Liver (tissue), 3 donors: ENCODE measurements at regions not wholly inside any gene's neighbourhood (a gene's known extent, or its start where the extent isn't known, plus 50 kb on each side); places are given as distances from the start of the nearest gene placed in this dataset.

ENCODE experiments used
- GABPA ChIP-seq, 2 donors: IDR thresholded peaks in 1 of 2; conservative IDR thresholded peaks in 1 of 2; 2 replicates each; pipeline ENCODE4 v1.6.1; 2016; ENCODE audit warnings: antibody characterized with exemption in 2 of 2, mild to moderate bottlenecking in 1 of 2, moderate library complexity in 1 of 2
- HNF4G ChIP-seq: IDR thresholded peaks from 2 replicates; pipeline ENCODE4 v1.6.1; 2016; ENCODE audit warnings: antibody characterized with exemption
- JUND ChIP-seq, 2 donors: IDR thresholded peaks; 2 replicates each; pipeline ENCODE4 v1.6.1; 2016; ENCODE audit warnings: antibody characterized with exemption in 2 of 2
- NR2F2 ChIP-seq: IDR thresholded peaks from 2 replicates; pipeline ENCODE4 v1.6.1; 2016; ENCODE audit warnings: antibody characterized with exemption
- RAD21 ChIP-seq, 2 donors: IDR thresholded peaks; 2 replicates each; pipeline ENCODE4 v1.6.1; 2016; ENCODE audit warnings: antibody characterized with exemption in 2 of 2, mild to moderate bottlenecking in 2 of 2
- SP1 ChIP-seq: IDR thresholded peaks from 2 replicates; pipeline ENCODE4 v1.6.1; 2018; ENCODE audit warnings: antibody characterized with exemption, mild to moderate bottlenecking
- YY1 ChIP-seq: IDR thresholded peaks from 2 replicates; pipeline ENCODE4 v1.6.1; 2016; ENCODE audit warnings: antibody characterized with exemption, mild to moderate bottlenecking
- TF ChIP-seq, protein P1 (sequence below): IDR thresholded peaks from 2 replicates; pipeline ENCODE4 v1.6.1; 2016; ENCODE audit warnings: antibody characterized with exemption, mild to moderate bottlenecking
- TF ChIP-seq, protein P2 (sequence below): fragments of 150-350 bp; IDR thresholded peaks from 2 replicates; pipeline ENCODE4 v1.5.1; 2017; ENCODE audit warnings: improper control_type of control experiment, low read depth, low read length; ENCODE audit not compliant: missing input control
- TF ChIP-seq, protein P3 (sequence below): IDR thresholded peaks from 2 replicates; pipeline ENCODE4 v1.6.1; 2016; ENCODE audit warnings: antibody characterized with exemption
- TF ChIP-seq, protein P4 (sequence below): IDR thresholded peaks from 2 replicates; pipeline ENCODE4 v1.6.1; 2016; ENCODE audit warnings: antibody characterized with exemption
- TF ChIP-seq, protein P5 (sequence below): IDR thresholded peaks from 2 replicates; pipeline ENCODE4 v1.6.1; 2016; ENCODE audit warnings: antibody characterized with exemption
- donor health status: healthy.
- donor health status: healthy.

DNA sequence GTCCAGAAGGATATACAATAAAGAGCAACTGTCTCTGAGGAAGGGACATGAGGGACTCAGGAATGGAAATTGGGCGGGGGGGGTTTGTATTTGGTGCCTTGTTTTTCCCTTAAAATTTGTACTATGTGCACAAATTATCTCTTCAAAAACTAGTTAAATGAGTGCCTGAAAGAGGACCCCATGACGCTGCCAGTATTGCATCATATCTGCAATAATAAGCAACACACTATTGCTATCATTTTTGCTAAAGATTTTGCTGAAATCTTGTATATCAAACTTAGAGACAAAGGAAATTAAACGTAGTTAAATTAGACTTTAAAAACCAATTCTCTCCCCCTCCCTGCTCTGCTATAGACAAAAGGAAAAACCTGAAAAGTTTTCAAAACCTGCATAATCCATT, 89.7 kb upstream of the SLC30A5 start:
- TF ChIP-seq GABPA (IDR thresholded peaks at IDR 0.05 in 1 of 2, conservative IDR thresholded peaks at IDR 0.05 in 1 of 2) = no peak
- TF ChIP-seq, protein P1, sequence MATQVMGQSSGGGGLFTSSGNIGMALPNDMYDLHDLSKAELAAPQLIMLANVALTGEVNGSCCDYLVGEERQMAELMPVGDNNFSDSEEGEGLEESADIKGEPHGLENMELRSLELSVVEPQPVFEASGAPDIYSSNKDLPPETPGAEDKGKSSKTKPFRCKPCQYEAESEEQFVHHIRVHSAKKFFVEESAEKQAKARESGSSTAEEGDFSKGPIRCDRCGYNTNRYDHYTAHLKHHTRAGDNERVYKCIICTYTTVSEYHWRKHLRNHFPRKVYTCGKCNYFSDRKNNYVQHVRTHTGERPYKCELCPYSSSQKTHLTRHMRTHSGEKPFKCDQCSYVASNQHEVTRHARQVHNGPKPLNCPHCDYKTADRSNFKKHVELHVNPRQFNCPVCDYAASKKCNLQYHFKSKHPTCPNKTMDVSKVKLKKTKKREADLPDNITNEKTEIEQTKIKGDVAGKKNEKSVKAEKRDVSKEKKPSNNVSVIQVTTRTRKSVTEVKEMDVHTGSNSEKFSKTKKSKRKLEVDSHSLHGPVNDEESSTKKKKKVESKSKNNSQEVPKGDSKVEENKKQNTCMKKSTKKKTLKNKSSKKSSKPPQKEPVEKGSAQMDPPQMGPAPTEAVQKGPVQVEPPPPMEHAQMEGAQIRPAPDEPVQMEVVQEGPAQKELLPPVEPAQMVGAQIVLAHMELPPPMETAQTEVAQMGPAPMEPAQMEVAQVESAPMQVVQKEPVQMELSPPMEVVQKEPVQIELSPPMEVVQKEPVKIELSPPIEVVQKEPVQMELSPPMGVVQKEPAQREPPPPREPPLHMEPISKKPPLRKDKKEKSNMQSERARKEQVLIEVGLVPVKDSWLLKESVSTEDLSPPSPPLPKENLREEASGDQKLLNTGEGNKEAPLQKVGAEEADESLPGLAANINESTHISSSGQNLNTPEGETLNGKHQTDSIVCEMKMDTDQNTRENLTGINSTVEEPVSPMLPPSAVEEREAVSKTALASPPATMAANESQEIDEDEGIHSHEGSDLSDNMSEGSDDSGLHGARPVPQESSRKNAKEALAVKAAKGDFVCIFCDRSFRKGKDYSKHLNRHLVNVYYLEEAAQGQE = no peak
- TF ChIP-seq, protein P2, sequence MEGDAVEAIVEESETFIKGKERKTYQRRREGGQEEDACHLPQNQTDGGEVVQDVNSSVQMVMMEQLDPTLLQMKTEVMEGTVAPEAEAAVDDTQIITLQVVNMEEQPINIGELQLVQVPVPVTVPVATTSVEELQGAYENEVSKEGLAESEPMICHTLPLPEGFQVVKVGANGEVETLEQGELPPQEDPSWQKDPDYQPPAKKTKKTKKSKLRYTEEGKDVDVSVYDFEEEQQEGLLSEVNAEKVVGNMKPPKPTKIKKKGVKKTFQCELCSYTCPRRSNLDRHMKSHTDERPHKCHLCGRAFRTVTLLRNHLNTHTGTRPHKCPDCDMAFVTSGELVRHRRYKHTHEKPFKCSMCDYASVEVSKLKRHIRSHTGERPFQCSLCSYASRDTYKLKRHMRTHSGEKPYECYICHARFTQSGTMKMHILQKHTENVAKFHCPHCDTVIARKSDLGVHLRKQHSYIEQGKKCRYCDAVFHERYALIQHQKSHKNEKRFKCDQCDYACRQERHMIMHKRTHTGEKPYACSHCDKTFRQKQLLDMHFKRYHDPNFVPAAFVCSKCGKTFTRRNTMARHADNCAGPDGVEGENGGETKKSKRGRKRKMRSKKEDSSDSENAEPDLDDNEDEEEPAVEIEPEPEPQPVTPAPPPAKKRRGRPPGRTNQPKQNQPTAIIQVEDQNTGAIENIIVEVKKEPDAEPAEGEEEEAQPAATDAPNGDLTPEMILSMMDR = no peak
- TF ChIP-seq, protein P3, sequence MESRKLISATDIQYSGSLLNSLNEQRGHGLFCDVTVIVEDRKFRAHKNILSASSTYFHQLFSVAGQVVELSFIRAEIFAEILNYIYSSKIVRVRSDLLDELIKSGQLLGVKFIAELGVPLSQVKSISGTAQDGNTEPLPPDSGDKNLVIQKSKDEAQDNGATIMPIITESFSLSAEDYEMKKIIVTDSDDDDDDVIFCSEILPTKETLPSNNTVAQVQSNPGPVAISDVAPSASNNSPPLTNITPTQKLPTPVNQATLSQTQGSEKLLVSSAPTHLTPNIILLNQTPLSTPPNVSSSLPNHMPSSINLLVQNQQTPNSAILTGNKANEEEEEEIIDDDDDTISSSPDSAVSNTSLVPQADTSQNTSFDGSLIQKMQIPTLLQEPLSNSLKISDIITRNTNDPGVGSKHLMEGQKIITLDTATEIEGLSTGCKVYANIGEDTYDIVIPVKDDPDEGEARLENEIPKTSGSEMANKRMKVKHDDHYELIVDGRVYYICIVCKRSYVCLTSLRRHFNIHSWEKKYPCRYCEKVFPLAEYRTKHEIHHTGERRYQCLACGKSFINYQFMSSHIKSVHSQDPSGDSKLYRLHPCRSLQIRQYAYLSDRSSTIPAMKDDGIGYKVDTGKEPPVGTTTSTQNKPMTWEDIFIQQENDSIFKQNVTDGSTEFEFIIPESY = no peak
- TF ChIP-seq YY1 = no peak
- TF ChIP-seq JUND (IDR thresholded peaks at IDR 0.05) = no peak
- TF ChIP-seq, protein P4, sequence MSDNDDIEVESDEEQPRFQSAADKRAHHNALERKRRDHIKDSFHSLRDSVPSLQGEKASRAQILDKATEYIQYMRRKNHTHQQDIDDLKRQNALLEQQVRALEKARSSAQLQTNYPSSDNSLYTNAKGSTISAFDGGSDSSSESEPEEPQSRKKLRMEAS = no peak
- TF ChIP-seq, protein P5, sequence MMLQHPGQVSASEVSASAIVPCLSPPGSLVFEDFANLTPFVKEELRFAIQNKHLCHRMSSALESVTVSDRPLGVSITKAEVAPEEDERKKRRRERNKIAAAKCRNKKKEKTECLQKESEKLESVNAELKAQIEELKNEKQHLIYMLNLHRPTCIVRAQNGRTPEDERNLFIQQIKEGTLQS = no peak
- TF ChIP-seq RAD21 (IDR thresholded peaks at IDR 0.05) = no peak
- TF ChIP-seq SP1 = no peak
- TF ChIP-seq HNF4G = no peak
- TF ChIP-seq NR2F2 = no peak
